HFFc6 (cell line): ENCODE measurements at regions not wholly inside any gene's neighbourhood (a gene's known extent, or its start where the extent isn't known, plus 50 kb on each side); places are given as distances from the start of the nearest gene placed in this dataset.
"Not testable (repeated sequence)": the region's sequence is repeated elsewhere in the genome, so short reads cannot be mapped to it uniquely, and the experiment has no call there.

Experiments used
- DNase-seq: peaks from one replicate; pipeline ENCODE4 v3.0.0-alpha.2; 2018
- H3K27ac Mint-ChIP-seq: 2 replicates; pipeline ENCODE4 v1.8.0; 2020; ENCODE audit warnings: mild to moderate bottlenecking, mixed read lengths
- H3K27me3 Mint-ChIP-seq: 2 replicates; pipeline ENCODE4 v1.8.0; 2021; ENCODE audit warnings: mild to moderate bottlenecking, moderate library complexity, mixed read lengths; ENCODE audit not compliant: insufficient read depth
- H3K36me3 Mint-ChIP-seq: 2 replicates; pipeline ENCODE4 v1.8.0; 2021; ENCODE audit warnings: low read depth, mixed read lengths
- H3K4me1 Mint-ChIP-seq: 2 replicates; pipeline ENCODE4 v1.8.0; 2020; ENCODE audit warnings: low read depth, mixed read lengths
- H3K4me3 Mint-ChIP-seq: 2 replicates; pipeline ENCODE4 v1.8.0; 2020; ENCODE audit warnings: mild to moderate bottlenecking, moderate library complexity, mixed read lengths
- H3K9me3 Mint-ChIP-seq: 2 replicates; pipeline ENCODE4 v1.8.0; 2020; ENCODE audit warnings: mild to moderate bottlenecking, mixed read lengths
- TF ChIP-seq, protein P1 (sequence below): fragments of 200-600 bp; sonication (generic); IDR thresholded peaks from 2 replicates; pipeline ENCODE4 v1.5.0; 2021; ENCODE audit warnings: antibody characterized with exemption, mild to moderate bottlenecking

- Mint-ChIP-seq H3K9me3 (peaks cover 38% of the 10 kb centered on the region), H3K36me3 (no peaks in the 10 kb centered on the region), H3K27ac (no peak overlapping the region), H3K4me3 (no peak overlapping the region), H3K4me1 (no peaks in the 10 kb centered on the region), H3K27me3 (no peaks in the 10 kb centered on the region)
- TF ChIP-seq, protein P1, sequence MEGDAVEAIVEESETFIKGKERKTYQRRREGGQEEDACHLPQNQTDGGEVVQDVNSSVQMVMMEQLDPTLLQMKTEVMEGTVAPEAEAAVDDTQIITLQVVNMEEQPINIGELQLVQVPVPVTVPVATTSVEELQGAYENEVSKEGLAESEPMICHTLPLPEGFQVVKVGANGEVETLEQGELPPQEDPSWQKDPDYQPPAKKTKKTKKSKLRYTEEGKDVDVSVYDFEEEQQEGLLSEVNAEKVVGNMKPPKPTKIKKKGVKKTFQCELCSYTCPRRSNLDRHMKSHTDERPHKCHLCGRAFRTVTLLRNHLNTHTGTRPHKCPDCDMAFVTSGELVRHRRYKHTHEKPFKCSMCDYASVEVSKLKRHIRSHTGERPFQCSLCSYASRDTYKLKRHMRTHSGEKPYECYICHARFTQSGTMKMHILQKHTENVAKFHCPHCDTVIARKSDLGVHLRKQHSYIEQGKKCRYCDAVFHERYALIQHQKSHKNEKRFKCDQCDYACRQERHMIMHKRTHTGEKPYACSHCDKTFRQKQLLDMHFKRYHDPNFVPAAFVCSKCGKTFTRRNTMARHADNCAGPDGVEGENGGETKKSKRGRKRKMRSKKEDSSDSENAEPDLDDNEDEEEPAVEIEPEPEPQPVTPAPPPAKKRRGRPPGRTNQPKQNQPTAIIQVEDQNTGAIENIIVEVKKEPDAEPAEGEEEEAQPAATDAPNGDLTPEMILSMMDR: no peak
- no peak for DNase-seq
These were observed 597.0 kb downstream of the CHSY3 start for GRCh38 chr5:130501151-130501865.

DNA sequence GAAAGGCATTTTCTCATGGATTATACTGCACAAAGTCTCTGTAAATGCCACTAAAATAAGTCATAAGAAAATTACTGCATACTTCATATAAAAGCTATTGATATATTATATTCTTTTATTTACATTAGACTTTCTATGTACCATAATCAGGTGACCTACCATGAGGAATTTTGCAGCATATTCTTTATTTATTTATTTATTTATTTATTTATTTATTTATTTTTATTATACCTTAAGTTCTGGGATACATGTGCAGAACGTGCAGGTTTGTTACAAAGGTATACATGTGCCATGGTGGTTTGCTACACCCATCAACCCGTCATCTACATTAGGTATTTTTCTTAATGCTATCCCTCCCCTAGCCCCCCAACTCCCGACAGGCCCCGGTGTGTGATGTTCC is 596.2 kb downstream of the CHSY3 start:
- not testable (repeated sequence) for H3K36me3 Mint-ChIP-seq, H3K4me1 Mint-ChIP-seq, DNase-seq, H3K4me3 Mint-ChIP-seq, H3K27ac Mint-ChIP-seq, H3K27me3 Mint-ChIP-seq
- H3K9me3 Mint-ChIP-seq: peaks cover 41% of the 10 kb centered on the region

DNA sequence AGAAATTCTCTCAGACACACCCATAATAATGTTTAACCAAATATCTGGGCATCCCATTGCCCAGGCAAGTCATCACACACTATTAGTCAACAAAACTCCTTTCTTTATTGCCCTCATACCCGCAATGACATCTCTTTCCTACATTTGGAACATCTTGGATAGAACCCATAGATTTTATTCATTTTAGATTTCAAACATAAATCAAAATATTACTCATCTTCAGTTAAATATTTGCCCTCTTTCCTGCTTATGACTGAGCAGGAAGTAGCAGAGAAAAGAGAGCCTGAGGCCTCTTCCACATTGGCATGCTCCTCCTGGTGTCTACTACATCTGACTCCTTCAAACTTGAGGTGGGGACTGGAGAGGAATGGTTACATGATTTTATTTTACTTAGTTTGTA is 592.0 kb downstream of the CHSY3 start:
- TF ChIP-seq, protein P1: no peak
- DNase-seq: no peak
- Mint-ChIP-seq H3K36me3 (no peaks in the 10 kb centered on the region), H3K9me3 (peaks cover 52% of the 10 kb centered on the region), H3K4me1 (no peaks in the 10 kb centered on the region), H3K27ac (no peak overlapping the region), H3K4me3 (no peak overlapping the region), H3K27me3 (no peaks in the 10 kb centered on the region)

DNA sequence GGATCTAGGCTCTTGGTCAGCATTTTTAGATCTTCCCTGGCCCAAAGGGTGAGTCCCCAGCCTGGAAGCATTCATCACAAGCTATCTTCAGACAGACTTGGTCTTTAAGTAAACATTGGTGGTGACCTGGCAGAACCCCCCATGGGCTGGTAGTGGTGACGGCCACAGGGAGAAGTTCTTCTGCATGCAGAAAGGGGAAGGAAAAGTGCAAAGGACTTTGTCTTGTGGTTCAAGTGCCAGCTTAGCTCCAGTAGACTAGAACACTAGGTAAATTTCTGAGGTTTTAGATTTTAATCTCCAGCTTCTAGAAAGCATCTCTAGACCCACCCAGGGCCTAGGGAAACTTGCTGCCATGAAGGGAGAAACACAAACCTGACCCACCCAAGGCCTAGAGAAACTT is 584.0 kb downstream of the CHSY3 start:
- Mint-ChIP-seq H3K36me3 (no peaks in the 10 kb centered on the region), H3K27ac (no peak overlapping the region), H3K27me3 (no peaks in the 10 kb centered on the region), H3K9me3 (peaks cover 19% of the 10 kb centered on the region), H3K4me1 (no peaks in the 10 kb centered on the region), H3K4me3 (no peak overlapping the region)
- DNase-seq: no peak
- TF ChIP-seq, protein P1: no peak

DNA sequence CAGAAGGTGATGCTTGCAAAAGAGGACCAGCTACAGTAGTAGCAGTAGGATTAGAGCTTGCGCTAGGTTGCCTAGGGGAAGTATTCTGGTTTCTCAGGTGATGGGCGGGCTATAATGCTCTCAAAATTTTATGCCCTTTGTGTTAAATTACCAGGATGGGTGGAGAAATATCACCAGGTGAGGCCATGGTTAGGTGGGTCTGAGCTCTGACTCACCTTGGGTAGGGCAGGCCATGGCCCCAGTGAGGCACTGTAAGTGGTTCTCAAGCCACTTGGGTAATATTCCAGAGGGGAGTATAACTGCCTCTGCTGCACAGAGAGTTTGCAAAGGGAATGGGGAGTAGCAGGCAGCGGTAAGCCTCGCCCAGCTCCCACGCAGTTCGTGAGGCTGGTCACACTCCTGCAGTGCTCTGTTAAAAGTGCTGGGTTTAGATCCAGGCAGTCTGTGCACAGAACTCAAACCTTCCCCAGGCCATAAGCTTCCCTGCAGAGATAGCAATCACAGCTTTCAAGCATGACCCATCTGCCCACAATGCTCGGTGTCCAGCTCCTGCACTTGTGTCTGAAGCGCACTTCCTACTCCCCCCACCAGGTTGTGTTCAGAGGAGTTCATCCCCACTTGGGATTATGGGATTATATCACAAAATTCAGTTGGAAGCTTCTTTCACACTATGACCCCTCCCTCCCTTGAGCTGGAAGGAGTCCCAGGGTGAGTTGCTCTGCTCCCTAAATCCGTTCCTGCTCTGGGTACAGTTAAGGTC is 575.0 kb downstream of the CHSY3 start:
- no peaks in the 10 kb centered on the region for H3K36me3 Mint-ChIP-seq
- H3K4me1 Mint-ChIP-seq: no peaks in the 10 kb centered on the region
- H3K9me3 Mint-ChIP-seq: peaks cover 47% of the 10 kb centered on the region
- H3K4me3 Mint-ChIP-seq: no peak overlapping the region
- no peak for DNase-seq
- H3K27ac Mint-ChIP-seq: no peak overlapping the region
- H3K27me3 Mint-ChIP-seq: no peaks in the 10 kb centered on the region
- TF ChIP-seq, protein P1: no peak

- TF ChIP-seq, protein P1: no peak
- no peaks in the 10 kb centered on the region for H3K4me1 Mint-ChIP-seq
- DNase-seq: no peak
These were observed 572.1 kb downstream of the CHSY3 start for GRCh38 chr5:130476325-130476724.

More at GRCh38 chr5:130476325-130476724, 572.1 kb downstream of the CHSY3 start:
- Mint-ChIP-seq H3K27ac (no peak overlapping the region), H3K36me3 (0 out of 2 replicates have a peak, but pooled peaks cover 5% of the 10 kb centered on the region), H3K9me3 (peaks cover 67% of the 10 kb centered on the region), H3K27me3 (no peaks in the 10 kb centered on the region), H3K4me3 (no peak overlapping the region)
